A549 (cell line): ENCODE measurements at regions not wholly inside any gene's neighbourhood (a gene's known extent, or its start where the extent isn't known, plus 50 kb on each side); places are given as distances from the start of the nearest gene placed in this dataset.

Experiments used
- ATAC-seq, 2 experiments: fragments of 200-7000 bp in 1 of 2; fragments of >200 bp in 1 of 2; cut with Nextera tagmentation in 1 of 2; cut with Tn5 transposase in 1 of 2; 3 replicates each; pipeline versions ENCODE4 v1.8.0 to v1.9.1; 2018 to 2020; ENCODE audit warnings: mild to moderate bottlenecking in 1 of 2, moderate library complexity in 1 of 2
- CTCF ChIA-PET: fragments of 300-600 bp; sonication (Branson Sonifier 250); formaldehyde crosslinking; extraction: SDS; loops from one replicate; lab custom pipeline; 2021; ENCODE audit warnings: antibody characterized with exemption, inconsistent platforms; lab: Yijun Ruan, JAX
- POLR2A ChIA-PET: fragments of 350-600 bp; formaldehyde crosslinking; extraction: SDS; loops from one replicate; lab custom pipeline; 2021; ENCODE audit warnings: antibody characterized with exemption, inconsistent platforms; lab: Yijun Ruan, JAX
- DNase-seq, 2 experiments: peaks; one replicate each; pipeline versions ENCODE4 v3.0.0 to v3.0.0-alpha.2; 2011 to 2016; ENCODE audit warnings: low read depth in 1 of 2, low spot score in 1 of 2
- FAIRE-seq: peaks from 2 replicates; lab custom pipeline; 2011; peaks lifted over from hg19 to GRCh38; lab: Jason Lieb, UNC
- H3K27ac ChIP-seq, 2 experiments: fragments of >200 bp; sonication (Bioruptor Twin); formaldehyde crosslinking; 3 replicates each; pipeline ENCODE4 v1.5.1; 2016 to 2017
- H3K4me1 ChIP-seq: fragments of >200 bp; sonication (Bioruptor Twin); formaldehyde crosslinking; 3 replicates; pipeline ENCODE4 v1.6.1; 2016
- H3K4me2 ChIP-seq: fragments of >200 bp; sonication (Bioruptor Twin); formaldehyde crosslinking; 3 replicates; pipeline ENCODE4 v1.6.1; 2016
- H3K4me3 ChIP-seq: fragments of >200 bp; sonication (Bioruptor Twin); formaldehyde crosslinking; 3 replicates; pipeline ENCODE4 v1.5.1; 2016
- H3K9me3 ChIP-seq: fragments of >200 bp; sonication (Bioruptor Twin); formaldehyde crosslinking; 3 replicates; pipeline ENCODE4 v1.6.1; 2016
- BHLHE40 ChIP-seq: IDR thresholded peaks from 2 replicates; pipeline ENCODE4 v1.6.1; 2012; ENCODE audit warnings: low read depth, low read length, inconsistent platforms
- CBX2 ChIP-seq: fragments of 200-600 bp; sonication (generic); IDR thresholded peaks from 2 replicates; pipeline ENCODE4 v1.6.1; 2016; ENCODE audit warnings: low read depth, mild to moderate bottlenecking, borderline replicate concordance
- CHD2 ChIP-seq: fragments of 150-350 bp; IDR thresholded peaks from 2 replicates; pipeline ENCODE4 v1.6.1; 2014; ENCODE audit warnings: low read length; ENCODE audit not compliant: partially characterized antibody
- E2F6 ChIP-seq: IDR thresholded peaks from 2 replicates; pipeline ENCODE4 v1.6.1; 2012; ENCODE audit warnings: low read depth, borderline replicate concordance
- EHF ChIP-seq: fragments of 250-450 bp; sonication (Bioruptor Pico); IDR thresholded peaks from 2 replicates; pipeline ENCODE4 v1.5.0; 2020; ENCODE audit warnings: mild to moderate bottlenecking
- EHMT2 ChIP-seq: fragments of 200-600 bp; sonication (generic); IDR thresholded peaks from 2 replicates; pipeline ENCODE4 v1.6.1; 2016; ENCODE audit warnings: antibody characterized with exemption, low read depth, mild to moderate bottlenecking, moderate library complexity
- EP300 ChIP-seq, 2 experiments: fragments of >200 bp; sonication (Bioruptor Twin); formaldehyde crosslinking; IDR thresholded peaks; 2 replicates in 1 of 2; 3 replicates in 1 of 2; pipeline ENCODE4 v1.6.1; 2016 to 2017
- FOSB ChIP-seq: fragments of 250-450 bp; sonication (Bioruptor Pico); IDR thresholded peaks from 2 replicates; pipeline ENCODE4 v1.5.0; 2020; ENCODE audit warnings: mild to moderate bottlenecking, moderate library complexity
- FOSL2 ChIP-seq, 2 experiments: fragments of 450-650 bp in 1 of 2; fragments of >200 bp in 1 of 2; sonication (Bioruptor Twin) in 1 of 2; formaldehyde crosslinking; IDR thresholded peaks; 2 replicates each; pipeline versions ENCODE4 v1.5.0 to v1.6.1; 2016 to 2020; ENCODE audit warnings: mild to moderate bottlenecking in 1 of 2, moderate library complexity in 1 of 2
- FOXS1 ChIP-seq: fragments of 250-450 bp; sonication (Bioruptor Pico); IDR thresholded peaks from 2 replicates; pipeline ENCODE4 v1.5.0; 2020; ENCODE audit warnings: mild to moderate bottlenecking, moderate library complexity
- GATA3 ChIP-seq: IDR thresholded peaks from 2 replicates; pipeline ENCODE4 v1.6.1; 2012; ENCODE audit warnings: borderline replicate concordance
- HDAC2 ChIP-seq: fragments of 200-600 bp; sonication (generic); IDR thresholded peaks from 2 replicates; pipeline ENCODE4 v1.6.1; 2016
- HES2 ChIP-seq: fragments of >200 bp; sonication (Bioruptor Twin); formaldehyde crosslinking; IDR thresholded peaks from 2 replicates; pipeline ENCODE4 v1.6.1; 2016
- HOXB5 ChIP-seq: fragments of 250-450 bp; sonication (Bioruptor Pico); IDR thresholded peaks from 2 replicates; pipeline ENCODE4 v1.5.0; 2020; ENCODE audit warnings: mild to moderate bottlenecking, moderate library complexity
- JUN ChIP-seq, 2 experiments: fragments of >200 bp; sonication (Bioruptor Twin); formaldehyde crosslinking; IDR thresholded peaks; 2 replicates in 1 of 2; 3 replicates in 1 of 2; pipeline ENCODE4 v1.6.1; 2016 to 2017
- MAZ ChIP-seq: fragments of 150-350 bp; IDR thresholded peaks from 2 replicates; pipeline ENCODE4 v1.6.1; 2014; ENCODE audit warnings: antibody characterized with exemption, low read depth, low read length, borderline replicate concordance
- MYC ChIP-seq: IDR thresholded peaks from 2 replicates; pipeline ENCODE4 v1.6.1; 2012; ENCODE audit warnings: mild to moderate bottlenecking, inconsistent platforms, low read length, improper control_type of control experiment, borderline replicate concordance
- NPAS2 ChIP-seq: fragments of 250-450 bp; sonication (Bioruptor Pico); IDR thresholded peaks from 2 replicates; pipeline ENCODE4 v1.8.0; 2022; ENCODE audit warnings: mild to moderate bottlenecking, moderate library complexity, borderline replicate concordance
- NR3C1 ChIP-seq: fragments of >200 bp; sonication (Bioruptor Twin); formaldehyde crosslinking; IDR thresholded peaks from 3 replicates; pipeline ENCODE4 v1.6.1; 2017
- POLR2A ChIP-seq: IDR thresholded peaks from 2 replicates; pipeline ENCODE4 v1.6.1; 2012; ENCODE audit warnings: mild to moderate bottlenecking, low read length
- POLR2AphosphoS2 ChIP-seq: conservative IDR thresholded peaks from 2 replicates; pipeline ENCODE4 v1.6.1; 2012; ENCODE audit warnings: low read length, improper control_type of control experiment, inconsistent platforms
- RARB ChIP-seq: fragments of 250-450 bp; sonication (Bioruptor Pico); IDR thresholded peaks from 2 replicates; pipeline ENCODE4 v1.8.0; 2021; ENCODE audit warnings: mild to moderate bottlenecking, moderate library complexity
- RFX5 ChIP-seq: fragments of 450-650 bp; IDR thresholded peaks from 2 replicates; pipeline ENCODE4 v1.7.1; 2014; ENCODE audit warnings: antibody characterized with exemption, mild to moderate bottlenecking, moderate library complexity
- RNF2 ChIP-seq: fragments of 200-600 bp; sonication (generic); IDR thresholded peaks from 2 replicates; pipeline ENCODE4 v1.6.1; 2016; ENCODE audit warnings: low read depth, mild to moderate bottlenecking, antibody characterized with exemption, moderate library complexity, borderline replicate concordance
- SMC3 ChIP-seq: fragments of >200 bp; sonication (Bioruptor Twin); formaldehyde crosslinking; IDR thresholded peaks from 3 replicates; pipeline ENCODE4 v1.6.1; 2018; ENCODE audit warnings: inconsistent platforms
- TFCP2L1 ChIP-seq: fragments of 250-450 bp; sonication (Bioruptor Pico); IDR thresholded peaks from 2 replicates; pipeline ENCODE4 v1.5.0; 2021; ENCODE audit warnings: mild to moderate bottlenecking
- USF2 ChIP-seq: fragments of 450-650 bp; IDR thresholded peaks from 2 replicates; pipeline ENCODE4 v1.6.1; 2014; ENCODE audit warnings: antibody characterized with exemption
- ZC3H11A ChIP-seq: fragments of 450-650 bp; IDR thresholded peaks from 2 replicates; pipeline ENCODE4 v1.6.1; 2014; ENCODE audit warnings: antibody characterized with exemption, mild to moderate bottlenecking
- ZFP36 ChIP-seq: fragments of 450-650 bp; IDR thresholded peaks from 2 replicates; pipeline ENCODE4 v1.6.1; 2014; ENCODE audit warnings: borderline replicate concordance; ENCODE audit not compliant: partially characterized antibody
- ZSCAN20 ChIP-seq: fragments of 250-450 bp; sonication (Bioruptor Pico); IDR thresholded peaks from 2 replicates; pipeline ENCODE4 v1.8.0; 2022; ENCODE audit warnings: mild to moderate bottlenecking, moderate library complexity
- WGBS: methylation state at CpG from one replicate; pipeline ENCODE4 v1.1.6; 2017; ENCODE audit errors: missing lambda C conversion rate; 5-methylcytosine and 5-hydroxymethylcytosine counted together

GRCh38 chr18:32621034-32621433 is 150.4 kb upstream of the GAREM1 start:
- no peak for FAIRE-seq
- ChIA-PET CTCF (no interaction called here), POLR2A (no interaction called here)
- Histone ChIP-seq H3K4me2 (no peak overlapping the region), H3K9me3 (no peaks in the 10 kb centered on the region), H3K4me1 (no peaks in the 10 kb centered on the region), H3K27ac (no peak overlapping the region), H3K4me3 (no peak overlapping the region)
- WGBS, result 15% methylated on average over 4 of the region's 4 CpGs
- TF ChIP-seq EHF (CRISPR knock-in tag) (no peak), EP300 (IDR thresholded peaks at IDR 0.05) (no peak), POLR2AphosphoS2 (no peak), JUN (IDR thresholded peaks at IDR 0.05) (no peak), RNF2 (no peak), HES2 (no peak), FOSL2 (IDR thresholded peaks at IDR 0.05) (no peak), FOSL2 (CRISPR knock-in tag; IDR thresholded peaks at IDR 0.05) (no peak), GATA3 (no peak), SMC3 (no peak), MAZ (no peak), E2F6 (no peak), ZC3H11A (no peak), HOXB5 (no peak), FOXS1 (CRISPR knock-in tag) (no peak), ZFP36 (no peak), HDAC2 (no peak), CHD2 (no peak), ZSCAN20 (CRISPR knock-in tag) (no peak)
- ATAC-seq, result no peak
- no peak for DNase-seq

- TF ChIP-seq TFCP2L1 (CRISPR knock-in tag) (no peak), NR3C1 (no peak), USF2 (no peak), CBX2 (no peak), BHLHE40 (no peak), ZSCAN20 (CRISPR knock-in tag) (no peak), EHMT2 (no peak), NPAS2 (CRISPR knock-in tag) (no peak), MYC (no peak), RARB (CRISPR knock-in tag) (no peak), RFX5 (no peak), FOSB (CRISPR knock-in tag) (no peak), POLR2A (no peak)
- TF ChIP-seq, all 56 proteins: peak for 0
- no peaks in the 10 kb centered on the region for H3K9me3 ChIP-seq
- no peaks in the 10 kb centered on the region for H3K4me1 ChIP-seq
- ATAC-seq (no peak), FAIRE-seq (no peak), DNase-seq (no peak)
- WGBS, result 61% methylated on average over 4 of the region's 4 CpGs
- H3K27ac ChIP-seq, result no peak overlapping the region
- CTCF ChIA-PET, result no interaction called here
- H3K4me2 ChIP-seq, result no peak overlapping the region
- H3K4me3 ChIP-seq, result no peak overlapping the region
- POLR2A ChIA-PET, result interaction anchor here (0.6 kb wide), 1 partner anchor 453 kb away, joined by 7 read pairs; no protein-coding TSS in a partner anchor
Measured at GRCh38 chr18:32618546-32618945, 147.9 kb upstream of the GAREM1 start.
